ENCODE measurements at regions not wholly inside any gene's neighbourhood (a gene's known extent, or its start where the extent isn't known, plus 50 kb on each side); places are given as distances from the start of the nearest gene placed in this dataset.

- CTCF ChIA-PET, result interaction anchor here (0.6 to 4.8 kb wide), 17 partner anchors 10 to 722 kb away, joined by 3 to 256 read pairs (median 4); no protein-coding TSS in a partner anchor
Measured at GRCh38 chr13:86870444-86870843, 800.7 kb upstream of the SLITRK5 start.

GRCh38 chr13:86877441-86877840, 793.7 kb upstream of the SLITRK5 start:
- Histone ChIP-seq H3K27me3 (ENCODE audit: control insufficient read depth, insufficient read depth, low read length) (no peaks in the 10 kb centered on the region), H3K9me3 (ENCODE audit: control insufficient read depth, insufficient read depth, low read length) (no peaks in the 10 kb centered on the region), H3K4me3 (ENCODE audit: low read depth, low read length) (no peak overlapping the region), H3K27ac (ENCODE audit: low read depth, low read length) (no peak overlapping the region)
- DNase-seq (ENCODE audit: low read depth, low spot score), result no peak
- no peak for TF ChIP-seq CTCF (IDR thresholded peaks at IDR 0.05; ENCODE audit: low read depth, low read length)
- POLR2A ChIA-PET, result no interaction called here
- CTCF ChIA-PET, result interaction anchor here (0.6 to 2.8 kb wide), 2 partner anchors 103 to 397 kb away, joined by 4 to 14 read pairs; no protein-coding TSS in a partner anchor

More at GRCh38 chr13:86870444-86870843, 800.7 kb upstream of the SLITRK5 start:
- DNase-seq (ENCODE audit: low read depth, low spot score), result no peak
- peak; percentile 66 for TF ChIP-seq CTCF (IDR thresholded peaks at IDR 0.05; ENCODE audit: low read depth, low read length)
- POLR2A ChIA-PET, result no interaction called here
- Histone ChIP-seq H3K9me3 (ENCODE audit: control insufficient read depth, insufficient read depth, low read length) (no peaks in the 10 kb centered on the region), H3K27me3 (ENCODE audit: control insufficient read depth, insufficient read depth, low read length) (no peaks in the 10 kb centered on the region), H3K27ac (ENCODE audit: low read depth, low read length) (no peak overlapping the region), H3K4me3 (ENCODE audit: low read depth, low read length) (no peak overlapping the region)

GRCh38 chr13:86878781-86879180, 792.4 kb upstream of the SLITRK5 start:
- no peak for TF ChIP-seq CTCF (IDR thresholded peaks at IDR 0.05; ENCODE audit: low read depth, low read length)
- Histone ChIP-seq H3K9me3 (ENCODE audit: control insufficient read depth, insufficient read depth, low read length) (no peaks in the 10 kb centered on the region), H3K27ac (ENCODE audit: low read depth, low read length) (no peak overlapping the region), H3K4me3 (ENCODE audit: low read depth, low read length) (no peak overlapping the region), H3K27me3 (ENCODE audit: control insufficient read depth, insufficient read depth, low read length) (no peaks in the 10 kb centered on the region)
- DNase-seq (ENCODE audit: low read depth, low spot score), result no peak
- ChIA-PET POLR2A (no interaction called here), CTCF (interaction anchor here (1.5 to 2.8 kb wide), 2 partner anchors 9 to 395 kb away, joined by 5 to 14 read pairs; no protein-coding TSS in a partner anchor)

GRCh38 chr13:86881390-86881789, 789.8 kb upstream of the SLITRK5 start:
- TF ChIP-seq CTCF (IDR thresholded peaks at IDR 0.05; ENCODE audit: low read depth, low read length), result no peak
- Histone ChIP-seq H3K4me3 (ENCODE audit: low read depth, low read length) (no peak overlapping the region), H3K9me3 (ENCODE audit: control insufficient read depth, insufficient read depth, low read length) (no peaks in the 10 kb centered on the region), H3K27ac (ENCODE audit: low read depth, low read length) (no peak overlapping the region), H3K27me3 (ENCODE audit: control insufficient read depth, insufficient read depth, low read length) (no peaks in the 10 kb centered on the region)
- ChIA-PET CTCF (interaction anchor here (1.9 to 2.0 kb wide), 2 partner anchors 11 to 393 kb away, joined by 10 read pairs; no protein-coding TSS in a partner anchor), POLR2A (no interaction called here)
- DNase-seq (ENCODE audit: low read depth, low spot score), result no peak

GRCh38 chr13:86882107-86882506, 789.1 kb upstream of the SLITRK5 start:
- ChIA-PET POLR2A (no interaction called here), CTCF (interaction anchor here (2.0 kb wide), 1 partner anchor 392 kb away, joined by 10 read pairs; no protein-coding TSS in a partner anchor)
- Histone ChIP-seq H3K27ac (ENCODE audit: low read depth, low read length) (no peak overlapping the region), H3K4me3 (ENCODE audit: low read depth, low read length) (no peak overlapping the region), H3K9me3 (ENCODE audit: control insufficient read depth, insufficient read depth, low read length) (no peaks in the 10 kb centered on the region), H3K27me3 (ENCODE audit: control insufficient read depth, insufficient read depth, low read length) (no peaks in the 10 kb centered on the region)
- no peak for TF ChIP-seq CTCF (IDR thresholded peaks at IDR 0.05; ENCODE audit: low read depth, low read length)
- DNase-seq (ENCODE audit: low read depth, low spot score), result no peak
